CD4-positive, alpha-beta T cell (primary cell): ENCODE measurements at regions not wholly inside any gene's neighbourhood (a gene's known extent, or its start where the extent isn't known, plus 50 kb on each side); places are given as distances from the start of the nearest gene placed in this dataset.

Source experiments
- ATAC-seq: fragments of 200-7000 bp; cut with Tn5 transposase; one replicate; pipeline ENCODE4 v1.10.0; 2022; ENCODE audit warnings: mild to moderate bottlenecking; ENCODE audit not compliant: poor library complexity
- CTCF ChIA-PET: fragments of 350-600 bp; sonication (Branson Sonifier 250); formaldehyde crosslinking; loops from one replicate; lab custom pipeline; 2021; ENCODE audit warnings: antibody characterized with exemption, inconsistent platforms; lab: Charles Lee
- POLR2A ChIA-PET: fragments of 350-600 bp; sonication (Branson Sonifier 250); formaldehyde crosslinking; loops from one replicate; lab custom pipeline; 2021; ENCODE audit warnings: antibody characterized with exemption, inconsistent platforms; lab: Charles Lee
- DNase-seq, 14 experiments: peaks; one replicate each; pipeline ENCODE4 v3.0.0-alpha.2; 2013 to 2020; ENCODE audit warnings: mixed read lengths in 2 of 14
- H3K27ac ChIP-seq, 2 donors: one replicate each; pipeline versions ENCODE4 v1.5.1 to v1.7.0; 2013; ENCODE audit warnings: low read length in 2 of 2, low read depth in 1 of 2, mild to moderate bottlenecking in 1 of 2
- H3K27me3 ChIP-seq, 2 experiments: 1 replicate in 1 of 2; 2 replicates in 1 of 2; pipeline versions ENCODE4 v1.6.1 to v1.7.0; 2013; ENCODE audit warnings: low read length in 2 of 2, control low read depth in 1 of 2, mild to moderate bottlenecking in 1 of 2, moderate library complexity in 1 of 2; ENCODE audit not compliant: insufficient read depth in 2 of 2, control insufficient read depth in 1 of 2
- H3K36me3 ChIP-seq: one replicate; pipeline ENCODE4 v1.6.1; 2013; ENCODE audit warnings: low read length, control low read depth; ENCODE audit not compliant: insufficient read depth
- H3K4me1 ChIP-seq: one replicate; pipeline ENCODE4 v1.6.1; 2013; ENCODE audit warnings: low read length, control low read depth; ENCODE audit not compliant: insufficient read depth
- H3K4me3 ChIP-seq: one replicate; pipeline ENCODE4 v1.5.1; 2013; ENCODE audit warnings: mild to moderate bottlenecking, low read length, moderate library complexity
- H3K9me3 ChIP-seq, 2 experiments: 1 replicate in 1 of 2; 2 replicates in 1 of 2; pipeline versions ENCODE4 v1.6.1 to v1.7.0; 2013; ENCODE audit warnings: low read length in 2 of 2, mild to moderate bottlenecking in 2 of 2, control low read depth in 1 of 2, moderate library complexity in 1 of 2; ENCODE audit not compliant: control insufficient read depth in 1 of 2, insufficient read depth in 1 of 2
- H3K27ac Mint-ChIP-seq: one replicate; pipeline ENCODE4 v1.8.0; 2020; ENCODE audit warnings: mixed read lengths
- H3K27me3 Mint-ChIP-seq: one replicate; pipeline ENCODE4 v1.8.0; 2021; ENCODE audit warnings: mixed read lengths
- H3K36me3 Mint-ChIP-seq: one replicate; pipeline ENCODE4 v1.8.0; 2021; ENCODE audit warnings: low read depth, mixed read lengths
- H3K4me1 Mint-ChIP-seq: one replicate; pipeline ENCODE4 v1.8.0; 2021; ENCODE audit warnings: low read depth, mixed read lengths
- H3K4me3 Mint-ChIP-seq: one replicate; pipeline ENCODE4 v1.8.0; 2020; ENCODE audit warnings: mild to moderate bottlenecking, mixed read lengths
- H3K9me3 Mint-ChIP-seq: one replicate; pipeline ENCODE4 v1.8.0; 2020; ENCODE audit warnings: mixed read lengths
- CTCF ChIP-seq: fragments of 200-600 bp; IDR thresholded peaks from one replicate; pipeline ENCODE4 v1.8.0; 2022; ENCODE audit warnings: antibody characterized with exemption, mild to moderate bottlenecking
- intact Hi-C, 2 experiments: fragments of 100-400 bp; cut with DNase I in 1 of 2; cut with micrococcal nuclease in 1 of 2; formaldehyde crosslinking; loops; one replicate each; pipeline versions ENCODE4 v1.15.1 to v1.9.0; 2023 to 2025; cut with DNase I, micrococcal nuclease

- TF ChIP-seq CTCF = no peak
- peaks cover 2% of the 10 kb centered on the region for H3K9me3 Mint-ChIP-seq
Measured at GRCh38 chr3:102034639-102035451, 185.5 kb downstream of the NFKBIZ start.

GRCh38 chr3:102036017-102036416 lies 186.7 kb downstream of the NFKBIZ start:
- DNase-seq (no peak), ATAC-seq (no peak)
- no peak overlapping the region for H3K4me3 ChIP-seq
- no peaks in the 10 kb centered on the region for H3K4me1 ChIP-seq
- H3K27ac ChIP-seq = no peak overlapping the region
- H3K9me3 ChIP-seq = peaks cover 0 to 7% of the 10 kb centered on the region in 2 experiments
- H3K36me3 ChIP-seq = no peaks in the 10 kb centered on the region
- peaks cover 2% of the 10 kb centered on the region for H3K9me3 Mint-ChIP-seq
- no peak overlapping the region for H3K4me3 Mint-ChIP-seq
- no peaks in the 10 kb centered on the region for H3K27me3 Mint-ChIP-seq
- no peak overlapping the region for H3K27ac Mint-ChIP-seq
- H3K27me3 ChIP-seq = no peaks in the 10 kb centered on the region
- TF ChIP-seq CTCF = no peak
- CTCF ChIA-PET = interaction anchor here (1.1 kb wide), 1 partner anchor 28 kb away, joined by 4 read pairs; no protein-coding TSS in a partner anchor
- H3K36me3 Mint-ChIP-seq = no peaks in the 10 kb centered on the region
- POLR2A ChIA-PET = no interaction called here
- intact Hi-C loops = no loop called here
- no peaks in the 10 kb centered on the region for H3K4me1 Mint-ChIP-seq

More at GRCh38 chr3:102034639-102035451, 185.5 kb downstream of the NFKBIZ start:
- H3K27me3 ChIP-seq = no peaks in the 10 kb centered on the region
- H3K27me3 Mint-ChIP-seq = no peaks in the 10 kb centered on the region
- H3K4me1 ChIP-seq = no peaks in the 10 kb centered on the region
- no peak overlapping the region for H3K4me3 Mint-ChIP-seq
- no peak overlapping the region for H3K4me3 ChIP-seq
- peaks cover 0 to 1% of the 10 kb centered on the region in 2 experiments for H3K9me3 ChIP-seq
- H3K36me3 ChIP-seq = no peaks in the 10 kb centered on the region
- ATAC-seq (no peak), DNase-seq (no peak)
- H3K36me3 Mint-ChIP-seq = no peaks in the 10 kb centered on the region
- ChIA-PET CTCF (no interaction called here), POLR2A (no interaction called here)
- H3K27ac Mint-ChIP-seq = no peak overlapping the region
- intact Hi-C loops = no loop called here
- no peaks in the 10 kb centered on the region for H3K4me1 Mint-ChIP-seq
- no peak overlapping the region for H3K27ac ChIP-seq

GRCh38 chr3:102036472-102036871 lies 187.2 kb downstream of the NFKBIZ start:
- POLR2A ChIA-PET = no interaction called here
- CTCF ChIA-PET = interaction anchor here (1.1 kb wide), 1 partner anchor 28 kb away, joined by 4 read pairs; no protein-coding TSS in a partner anchor

More at GRCh38 chr3:102036472-102036871, 187.2 kb downstream of the NFKBIZ start:
- no peaks in the 10 kb centered on the region for H3K27me3 ChIP-seq
- H3K36me3 ChIP-seq = no peaks in the 10 kb centered on the region
- Mint-ChIP-seq H3K9me3 (peaks cover 2% of the 10 kb centered on the region), H3K36me3 (no peaks in the 10 kb centered on the region), H3K27me3 (no peaks in the 10 kb centered on the region), H3K27ac (no peak overlapping the region), H3K4me3 (no peak overlapping the region), H3K4me1 (no peaks in the 10 kb centered on the region)
- H3K9me3 ChIP-seq = peaks cover 0 to 7% of the 10 kb centered on the region in 2 experiments
- no peak for DNase-seq
- H3K4me3 ChIP-seq = no peak overlapping the region
- H3K27ac ChIP-seq = no peak overlapping the region
- no peaks in the 10 kb centered on the region for H3K4me1 ChIP-seq
- TF ChIP-seq CTCF = no peak
- intact Hi-C loops = no loop called here
- ATAC-seq = no peak
